Body of pancreas (tissue), 4 donors: ENCODE measurements at regions not wholly inside any gene's neighbourhood (a gene's known extent, or its start where the extent isn't known, plus 50 kb on each side); places are given as distances from the start of the nearest gene placed in this dataset.

Experiments
- CTCF ChIP-seq, 7 experiments: fragments of 450-650 bp in 4 of 7; fragments of 200-600 bp in 3 of 7; sonication (generic) in 3 of 7; IDR thresholded peaks; one replicate each; pipeline ENCODE4 v1.5.1; 2016 to 2019; ENCODE audit warnings: antibody characterized with exemption in 7 of 7
- POLR2A ChIP-seq, 3 donors: fragments of 450-650 bp; IDR thresholded peaks; one replicate each; pipeline ENCODE4 v1.6.1; 2016; ENCODE audit warnings: antibody characterized with exemption in 3 of 3, mild to moderate bottlenecking in 2 of 3

- TF ChIP-seq CTCF (IDR thresholded peaks at IDR 0.05), result no peak
- TF ChIP-seq POLR2A (IDR thresholded peaks at IDR 0.05), result no peak
These were observed 102.3 kb downstream of the SIK1 start for GRCh38 chr21:43324596-43324995.
